ENCODE measurements at regions not wholly inside any gene's neighbourhood (a gene's known extent, or its start where the extent isn't known, plus 50 kb on each side); places are given as distances from the start of the nearest gene placed in this dataset.

DNA sequence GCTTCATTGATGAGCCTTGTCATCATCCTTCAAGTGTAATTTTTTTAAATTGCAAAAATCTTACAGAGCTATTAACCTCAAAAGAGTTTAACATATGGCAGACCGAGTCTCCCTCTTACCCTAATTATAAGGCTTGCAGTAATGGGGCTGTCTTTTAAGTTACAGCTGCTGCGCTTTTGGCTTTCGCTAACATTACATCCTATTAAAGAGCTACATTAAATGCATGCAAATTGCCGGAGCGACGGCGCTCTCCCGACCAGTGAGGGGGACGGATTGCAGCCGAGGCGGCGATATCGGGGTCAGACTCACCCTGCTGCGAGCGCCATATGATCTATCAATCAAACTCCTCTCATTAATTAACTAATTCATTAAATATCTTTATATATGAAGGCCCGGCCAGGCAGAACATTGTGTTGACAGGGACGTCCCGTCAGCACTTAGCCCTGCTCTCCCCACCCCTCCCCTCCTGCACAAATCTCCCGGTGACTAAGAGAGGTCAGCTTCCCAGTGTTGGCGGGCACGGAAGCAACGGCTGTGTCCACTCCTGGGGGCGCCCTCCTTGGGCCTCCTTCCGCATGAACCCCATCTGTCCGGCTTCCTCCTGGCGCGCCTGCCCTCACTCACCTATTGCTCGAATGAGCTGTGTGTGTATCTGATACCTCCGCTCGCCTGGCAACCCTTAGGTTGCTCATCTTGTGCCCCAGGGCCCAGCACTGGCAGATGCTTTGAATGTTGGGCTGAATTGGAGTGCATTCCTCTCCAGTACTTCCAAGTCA, 156.0 kb upstream of the CADM1 start:
- DNase-seq (ENCODE audit: low spot score in 2 of 2, unreplicated experiment in 2 of 2), result no peak
- peak overlapping the region; percentile 71 for H3K4me3 Mint-ChIP-seq

GRCh38 chr11:115659061-115659963, 155.1 kb upstream of the CADM1 start:
- TF ChIP-seq CTCF (IDR thresholded peaks at IDR 0.05; ENCODE audit: unreplicated experiment), result no peak
- Mint-ChIP-seq H3K27me3 (ENCODE audit: low read depth) (peaks cover 65% of the 10 kb centered on the region), H3K36me3 (peaks cover 2% of the 10 kb centered on the region), H3K9me3 (peaks cover 6% of the 10 kb centered on the region), H3K27ac (no peak overlapping the region), H3K4me1 (peaks cover 20% of the 10 kb centered on the region), H3K4me3 (peak overlapping the region; percentile 71)
- DNase-seq (ENCODE audit: low spot score in 2 of 2, unreplicated experiment in 2 of 2), result peak; percentile 39 to 66

More for the DNA sequence above, 156.0 kb upstream of the CADM1 start:
- H3K36me3 Mint-ChIP-seq, result peaks cover 2% of the 10 kb centered on the region
- H3K4me1 Mint-ChIP-seq, result peaks cover 20% of the 10 kb centered on the region
- H3K9me3 Mint-ChIP-seq, result peaks cover 6% of the 10 kb centered on the region
- H3K27me3 Mint-ChIP-seq (ENCODE audit: low read depth), result peaks cover 61% of the 10 kb centered on the region
- H3K27ac Mint-ChIP-seq, result no peak overlapping the region
- no peak for TF ChIP-seq CTCF (IDR thresholded peaks at IDR 0.05; ENCODE audit: unreplicated experiment)

DNA sequence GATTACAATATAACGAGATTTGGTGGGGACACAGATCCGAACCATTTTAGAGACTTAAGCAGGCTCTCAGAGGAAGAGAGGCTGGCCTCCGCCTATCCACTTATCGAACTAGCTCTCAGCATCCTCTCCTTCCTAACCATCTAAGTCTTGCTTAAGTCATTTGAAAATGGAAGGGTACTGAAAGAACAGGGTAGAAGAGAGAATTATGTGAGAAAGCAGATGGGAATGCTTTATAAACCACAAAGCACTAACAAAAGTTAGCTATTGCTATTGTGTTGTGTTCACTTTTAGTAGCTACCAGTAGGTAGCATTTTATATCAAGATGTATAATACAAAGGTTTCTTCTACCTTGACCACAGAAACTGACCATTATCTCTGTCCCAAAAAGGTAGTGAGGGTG, 153.4 kb upstream of the CADM1 start:
- no peak overlapping the region for H3K4me3 Mint-ChIP-seq
- no peak for TF ChIP-seq CTCF (IDR thresholded peaks at IDR 0.05; ENCODE audit: unreplicated experiment)
- H3K4me1 Mint-ChIP-seq, result peaks cover 20% of the 10 kb centered on the region
- DNase-seq (ENCODE audit: low spot score in 2 of 2, unreplicated experiment in 2 of 2), result no peak
- H3K27ac Mint-ChIP-seq, result no peak overlapping the region
- H3K36me3 Mint-ChIP-seq, result peaks cover 2% of the 10 kb centered on the region
- peaks cover 53% of the 10 kb centered on the region for H3K27me3 Mint-ChIP-seq (ENCODE audit: low read depth)
- peaks cover 6% of the 10 kb centered on the region for H3K9me3 Mint-ChIP-seq

DNA sequence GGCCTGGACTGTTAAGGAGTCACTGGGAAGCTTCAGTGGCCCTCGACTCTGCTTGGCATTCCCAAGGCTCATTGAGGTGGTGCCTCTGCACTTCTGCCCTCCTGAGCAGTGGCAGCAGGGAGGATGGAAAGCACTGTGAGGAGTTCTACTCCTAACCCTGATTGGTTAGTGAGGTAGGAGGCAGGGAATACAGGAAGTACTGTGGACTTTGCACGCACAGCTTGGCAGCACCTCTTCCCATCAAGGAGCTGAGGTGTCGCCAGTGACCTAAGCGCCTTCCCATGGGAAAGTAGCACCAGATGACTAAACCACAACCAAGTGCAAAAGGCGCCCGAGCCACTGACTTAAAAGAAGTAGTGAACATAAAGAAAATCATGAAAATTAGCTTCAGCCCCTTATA, 152.5 kb upstream of the CADM1 start:
- no peak overlapping the region for H3K27ac Mint-ChIP-seq
- H3K27me3 Mint-ChIP-seq (ENCODE audit: low read depth), result peaks cover 53% of the 10 kb centered on the region
- TF ChIP-seq CTCF (IDR thresholded peaks at IDR 0.05; ENCODE audit: unreplicated experiment), result no peak
- no peak for DNase-seq (ENCODE audit: low spot score in 2 of 2, unreplicated experiment in 2 of 2)
- H3K4me1 Mint-ChIP-seq, result peaks cover 20% of the 10 kb centered on the region
- H3K9me3 Mint-ChIP-seq, result peaks cover 6% of the 10 kb centered on the region
- peaks cover 2% of the 10 kb centered on the region for H3K36me3 Mint-ChIP-seq
- H3K4me3 Mint-ChIP-seq, result no peak overlapping the region

DNA sequence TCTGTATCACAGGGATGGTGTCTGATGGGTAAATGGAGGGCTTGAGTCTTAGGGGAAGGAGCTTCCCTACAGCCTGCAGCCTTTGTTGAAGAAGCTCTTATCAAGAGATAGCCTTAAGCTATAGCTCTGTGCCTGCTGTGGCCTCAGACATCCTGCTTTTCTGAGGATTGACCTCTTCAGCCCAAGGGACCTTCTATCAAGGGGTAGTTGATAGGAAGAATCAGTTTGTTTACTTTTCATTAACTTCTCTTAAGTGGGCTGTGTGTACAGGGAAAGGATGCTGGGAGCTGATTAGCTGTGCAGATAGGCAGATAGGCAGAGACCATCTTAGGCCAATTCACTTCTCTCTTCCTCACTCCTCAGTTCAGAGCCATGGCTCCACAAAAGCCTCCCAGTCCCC, 151.8 kb upstream of the CADM1 start:
- Mint-ChIP-seq H3K9me3 (peaks cover 6% of the 10 kb centered on the region), H3K27ac (no peak overlapping the region), H3K4me3 (no peak overlapping the region), H3K27me3 (ENCODE audit: low read depth) (peaks cover 53% of the 10 kb centered on the region), H3K36me3 (peaks cover 2% of the 10 kb centered on the region), H3K4me1 (peaks cover 20% of the 10 kb centered on the region)
- TF ChIP-seq CTCF (IDR thresholded peaks at IDR 0.05; ENCODE audit: unreplicated experiment), result no peak
- DNase-seq (ENCODE audit: low spot score in 2 of 2, unreplicated experiment in 2 of 2), result no peak

All from mesothelial cell of epicardium (in vitro differentiated cells).